Body of pancreas (tissue), 4 donors: ENCODE measurements at regions not wholly inside any gene's neighbourhood (a gene's known extent, or its start where the extent isn't known, plus 50 kb on each side); places are given as distances from the start of the nearest gene placed in this dataset.
A peak's percentile ranks its signal among the peaks of the same experiment; 100 is the strongest.

Experiments used
- ATAC-seq: fragments of 150-250 bp; one replicate; pipeline ENCODE4 v1.9.1; 2016
- DNase-seq, 4 donors: peaks; one replicate each; pipeline ENCODE4 v3.0.0-alpha.2; 2019
- H3K27ac ChIP-seq, 4 donors: fragments of 200-600 bp; sonication (generic); 1 replicate in 3 of 4; 2 replicates in 1 of 4; pipeline versions ENCODE4 v1.5.1 to v1.6.1; 2016 to 2019; ENCODE audit warnings: mild to moderate bottlenecking in 1 of 4, mixed read lengths in 1 of 4, moderate library complexity in 1 of 4
- H3K27me3 ChIP-seq, 2 donors: fragments of 200-600 bp; sonication (generic); one replicate each; pipeline ENCODE4 v1.6.0; 2016; ENCODE audit warnings: mild to moderate bottlenecking in 1 of 2
- H3K36me3 ChIP-seq, 2 donors: fragments of 200-600 bp; sonication (generic); replicated peaks in 1 of 2; 2 replicates each; pipeline ENCODE4 v1.5.1; 2016; ENCODE audit warnings: low read depth in 2 of 2; ENCODE audit not compliant: insufficient read depth in 1 of 2
- H3K4me1 ChIP-seq: fragments of 200-600 bp; sonication (generic); one replicate; pipeline ENCODE4 v1.6.0; 2016
- H3K4me3 ChIP-seq, 2 donors: fragments of 200-600 bp; sonication (generic); 1 replicate in 1 of 2; 2 replicates in 1 of 2; pipeline ENCODE4 v1.5.1; 2016 to 2019
- H3K9me3 ChIP-seq, 3 donors: fragments of 200-600 bp; sonication (generic); 1 replicate in 2 of 3; 2 replicates in 1 of 3; pipeline ENCODE4 v1.5.1; 2016
- CTCF ChIP-seq, 7 experiments: fragments of 450-650 bp in 4 of 7; fragments of 200-600 bp in 3 of 7; sonication (generic) in 3 of 7; IDR thresholded peaks; one replicate each; pipeline ENCODE4 v1.5.1; 2016 to 2019; ENCODE audit warnings: antibody characterized with exemption in 7 of 7
- POLR2A ChIP-seq, 3 donors: fragments of 450-650 bp; IDR thresholded peaks; one replicate each; pipeline ENCODE4 v1.6.1; 2016; ENCODE audit warnings: antibody characterized with exemption in 3 of 3, mild to moderate bottlenecking in 2 of 3
- WGBS, 2 donors: methylation state at CpG; one replicate each; pipeline ENCODE4 v1.1.5; 2017; 5-methylcytosine and 5-hydroxymethylcytosine counted together
- intact Hi-C: fragments of 100-400 bp; cut with DNase I; formaldehyde crosslinking; loops from one replicate; pipeline ENCODE4 v1.15.1; 2023

- DNase-seq: no peak
- WGBS, 2 donors: 88 to 91% methylated on average over 1 of the region's 1 CpG
- no peak for ATAC-seq
- Histone ChIP-seq H3K4me3 (no peak overlapping the region), H3K36me3 (no peaks in the 10 kb centered on the region), H3K27ac (no peak overlapping the region), H3K9me3 (no peaks in the 10 kb centered on the region), H3K27me3 (no peaks in the 10 kb centered on the region), H3K4me1 (no peaks in the 10 kb centered on the region)
- TF ChIP-seq CTCF (IDR thresholded peaks at IDR 0.05) (no peak), POLR2A (IDR thresholded peaks at IDR 0.05) (no peak)
- intact Hi-C loops: no loop called here
These were observed 766.4 kb upstream of the CITED2 start for GRCh38 chr6:140140891-140141290.

GRCh38 chr6:140138311-140139010 lies 764.0 kb upstream of the CITED2 start:
- H3K36me3 ChIP-seq: no peaks in the 10 kb centered on the region
- WGBS, 2 donors: 48 to 53% methylated on average over 5 of the region's 5 CpGs
- no peak overlapping the region for H3K4me3 ChIP-seq
- no peaks in the 10 kb centered on the region for H3K4me1 ChIP-seq
- H3K27me3 ChIP-seq: no peaks in the 10 kb centered on the region
- intact Hi-C loops: no loop called here
- no peak overlapping the region for H3K27ac ChIP-seq
- ATAC-seq (no peak), DNase-seq (no peak)
- TF ChIP-seq POLR2A (IDR thresholded peaks at IDR 0.05): no peak
- no peak for TF ChIP-seq CTCF (IDR thresholded peaks at IDR 0.05)
- no peaks in the 10 kb centered on the region for H3K9me3 ChIP-seq

- intact Hi-C loops: no loop called here
- Histone ChIP-seq H3K27ac (no peak overlapping the region), H3K4me3 (no peak overlapping the region), H3K4me1 (no peaks in the 10 kb centered on the region), H3K36me3 (no peaks in the 10 kb centered on the region), H3K27me3 (no peaks in the 10 kb centered on the region), H3K9me3 (peaks cover 0 to 4% (median 0%) of the 10 kb centered on the region in 3 donors)
- no peak for TF ChIP-seq CTCF (IDR thresholded peaks at IDR 0.05)
- no peak for DNase-seq
- no peak for ATAC-seq
These were observed 759.8 kb upstream of the CITED2 start for GRCh38 chr6:140134224-140134623.

GRCh38 chr6:140130074-140130473 lies 755.6 kb upstream of the CITED2 start:
- no peak overlapping the region for H3K4me3 ChIP-seq
- DNase-seq (no peak), ATAC-seq (no peak)
- H3K36me3 ChIP-seq: no peaks in the 10 kb centered on the region
- H3K4me1 ChIP-seq: peaks cover 2% of the 10 kb centered on the region
- no peak overlapping the region for H3K27ac ChIP-seq
- no peaks in the 10 kb centered on the region for H3K27me3 ChIP-seq
- intact Hi-C loops: no loop called here
- TF ChIP-seq POLR2A (IDR thresholded peaks at IDR 0.05) (no peak), CTCF (IDR thresholded peaks at IDR 0.05) (no peak)
- peaks cover 0 to 4% (median 0%) of the 10 kb centered on the region in 3 donors for H3K9me3 ChIP-seq

- Histone ChIP-seq H3K4me1 (peaks cover 10% of the 10 kb centered on the region), H3K4me3 (no peak overlapping the region), H3K36me3 (no peaks in the 10 kb centered on the region), H3K27ac (no peak overlapping the region), H3K9me3 (no peaks in the 10 kb centered on the region), H3K27me3 (no peaks in the 10 kb centered on the region)
- TF ChIP-seq CTCF (IDR thresholded peaks at IDR 0.05) (peak in 1 of 7 experiments; percentile 6), POLR2A (IDR thresholded peaks at IDR 0.05) (no peak)
- intact Hi-C loops: no loop called here
- ATAC-seq (no peak), DNase-seq (no peak)
- 16 to 26% methylated on average over 2 of the region's 2 CpGs for WGBS, 2 donors
These were observed 750.0 kb upstream of the CITED2 start for GRCh38 chr6:140124498-140124897.
